ENCODE measurements at regions not wholly inside any gene's neighbourhood (a gene's known extent, or its start where the extent isn't known, plus 50 kb on each side); places are given as distances from the start of the nearest gene placed in this dataset.

GRCh38 chr2:217262911-217263310 is 403.0 kb upstream of the TNP1 start:
- no CpG with 5 or more reads among the region's 2 CpGs for WGBS, 2 donors (ENCODE audit: extremely low coverage in 2 of 2, insufficient read length in 2 of 2, insufficient replicate concordance in 1 of 2)
- no peak overlapping the region for H2BK120ac ChIP-seq (ENCODE audit: low read depth, low read length)
- H2BK15ac ChIP-seq (ENCODE audit: low read length), result no peak overlapping the region
- no peak overlapping the region for H4K91ac ChIP-seq (ENCODE audit: low read depth, low read length, poor library complexity)
- H2AK5ac ChIP-seq (ENCODE audit: low read depth, low read length), result no peak overlapping the region
- no peak overlapping the region for H3K4ac ChIP-seq (ENCODE audit: low read length)
- no peak for DNase-seq (ENCODE audit: low spot score)
- H3K36me3 ChIP-seq (replicated peaks in 1 of 2; ENCODE audit: control insufficient read depth in 2 of 2, insufficient read depth in 2 of 2, low read length in 2 of 2), result no peaks in the 10 kb centered on the region
- H3K4me3 ChIP-seq (ENCODE audit: low read length in 2 of 2), result no peak overlapping the region
- H3K79me1 ChIP-seq (ENCODE audit: low read depth, low read length), result no peaks in the 10 kb centered on the region
- no peak overlapping the region for H3K14ac ChIP-seq (ENCODE audit: low read length)
- H3K4me2 ChIP-seq (ENCODE audit: insufficient read depth, low read length, poor library complexity, severe bottlenecking), result no peak overlapping the region
- no peak overlapping the region for H3K18ac ChIP-seq (ENCODE audit: low read length)
- no peak overlapping the region for H3K9ac ChIP-seq (ENCODE audit: low read depth, low read length, poor library complexity)
- H2BK12ac ChIP-seq (ENCODE audit: low read length), result no peak overlapping the region
- H3K23ac ChIP-seq (ENCODE audit: low read depth, low read length, poor library complexity), result no peak overlapping the region
- H2BK5ac ChIP-seq (ENCODE audit: low read length), result no peak overlapping the region
- peaks cover 7 to 15% of the 10 kb centered on the region in 2 donors for H3K9me3 ChIP-seq (replicated peaks in 1 of 2; ENCODE audit: control insufficient read depth in 2 of 2, insufficient read depth in 1 of 2, low read depth in 1 of 2, low read length in 2 of 2)
- no peak overlapping the region for H4K8ac ChIP-seq (ENCODE audit: low read depth, low read length)
- no peak overlapping the region for H2AFZ ChIP-seq (ENCODE audit: low read length)
- no peaks in the 10 kb centered on the region for H3K27me3 ChIP-seq (ENCODE audit: control insufficient read depth in 3 of 3, insufficient read depth in 3 of 3, low read depth in 1 of 3, low read length in 3 of 3)
- H3K4me1 ChIP-seq (ENCODE audit: control insufficient read depth in 2 of 2, insufficient read depth in 1 of 2, low read depth in 1 of 2, low read length in 2 of 2), result peaks cover 0 to 3% of the 10 kb centered on the region in 2 donors
- H3K27ac ChIP-seq (replicated peaks; ENCODE audit: low read length), result no peak overlapping the region

- Histone ChIP-seq H3K4me2 (ENCODE audit: insufficient read depth, low read length, poor library complexity, severe bottlenecking) (no peak overlapping the region), H2AFZ (ENCODE audit: low read length) (no peak overlapping the region), H3K27me3 (ENCODE audit: control insufficient read depth in 3 of 3, insufficient read depth in 3 of 3, low read depth in 1 of 3, low read length in 3 of 3) (no peaks in the 10 kb centered on the region), H3K9ac (ENCODE audit: low read depth, low read length, poor library complexity) (no peak overlapping the region), H4K91ac (ENCODE audit: low read depth, low read length, poor library complexity) (no peak overlapping the region), H3K23ac (ENCODE audit: low read depth, low read length, poor library complexity) (no peak overlapping the region), H3K36me3 (replicated peaks in 1 of 2; ENCODE audit: control insufficient read depth in 2 of 2, insufficient read depth in 2 of 2, low read length in 2 of 2) (no peaks in the 10 kb centered on the region), H4K8ac (ENCODE audit: low read depth, low read length) (no peak overlapping the region), H3K4ac (ENCODE audit: low read length) (no peak overlapping the region), H2BK120ac (ENCODE audit: low read depth, low read length) (no peak overlapping the region), H3K14ac (ENCODE audit: low read length) (no peak overlapping the region), H3K9me3 (replicated peaks in 1 of 2; ENCODE audit: control insufficient read depth in 2 of 2, insufficient read depth in 1 of 2, low read depth in 1 of 2, low read length in 2 of 2) (peaks cover 2 to 6% of the 10 kb centered on the region in 2 donors), H3K79me1 (ENCODE audit: low read depth, low read length) (no peaks in the 10 kb centered on the region), H3K4me3 (ENCODE audit: low read length in 2 of 2) (no peak overlapping the region), H3K27ac (replicated peaks; ENCODE audit: low read length) (no peak overlapping the region), H2BK15ac (ENCODE audit: low read length) (no peak overlapping the region), H3K18ac (ENCODE audit: low read length) (no peak overlapping the region), H2BK12ac (ENCODE audit: low read length) (no peak overlapping the region), H2AK5ac (ENCODE audit: low read depth, low read length) (no peak overlapping the region), H2BK5ac (ENCODE audit: low read length) (no peak overlapping the region), H3K4me1 (ENCODE audit: control insufficient read depth in 2 of 2, insufficient read depth in 1 of 2, low read depth in 1 of 2, low read length in 2 of 2) (peaks cover 0 to 3% of the 10 kb centered on the region in 2 donors)
- no CpG with 5 or more reads among the region's 4 CpGs for WGBS, 2 donors (ENCODE audit: extremely low coverage in 2 of 2, insufficient read length in 2 of 2, insufficient replicate concordance in 1 of 2)
- DNase-seq (ENCODE audit: low spot score), result no peak
Measured at GRCh38 chr2:217261452-217261851, 401.6 kb upstream of the TNP1 start.

- Histone ChIP-seq H3K36me3 (replicated peaks in 1 of 2; ENCODE audit: control insufficient read depth in 2 of 2, insufficient read depth in 2 of 2, low read length in 2 of 2) (no peaks in the 10 kb centered on the region), H2BK120ac (ENCODE audit: low read depth, low read length) (no peak overlapping the region), H2AK5ac (ENCODE audit: low read depth, low read length) (no peak overlapping the region), H3K23ac (ENCODE audit: low read depth, low read length, poor library complexity) (no peak overlapping the region), H3K4me2 (ENCODE audit: insufficient read depth, low read length, poor library complexity, severe bottlenecking) (no peak overlapping the region), H3K4me3 (ENCODE audit: low read length in 2 of 2) (no peak overlapping the region), H4K91ac (ENCODE audit: low read depth, low read length, poor library complexity) (no peak overlapping the region), H3K4me1 (ENCODE audit: control insufficient read depth in 2 of 2, insufficient read depth in 1 of 2, low read depth in 1 of 2, low read length in 2 of 2) (peaks cover 3% of the 10 kb centered on the region in 2 donors), H2AFZ (ENCODE audit: low read length) (no peak overlapping the region), H3K9ac (ENCODE audit: low read depth, low read length, poor library complexity) (no peak overlapping the region), H2BK12ac (ENCODE audit: low read length) (no peak overlapping the region), H3K4ac (ENCODE audit: low read length) (no peak overlapping the region), H3K79me1 (ENCODE audit: low read depth, low read length) (no peaks in the 10 kb centered on the region), H2BK15ac (ENCODE audit: low read length) (no peak overlapping the region), H2BK5ac (ENCODE audit: low read length) (no peak overlapping the region), H3K14ac (ENCODE audit: low read length) (no peak overlapping the region), H3K18ac (ENCODE audit: low read length) (no peak overlapping the region), H3K27me3 (ENCODE audit: control insufficient read depth in 3 of 3, insufficient read depth in 3 of 3, low read depth in 1 of 3, low read length in 3 of 3) (no peaks in the 10 kb centered on the region), H3K9me3 (replicated peaks in 1 of 2; ENCODE audit: control insufficient read depth in 2 of 2, insufficient read depth in 1 of 2, low read depth in 1 of 2, low read length in 2 of 2) (peaks cover 0 to 4% of the 10 kb centered on the region in 2 donors), H3K27ac (replicated peaks; ENCODE audit: low read length) (no peak overlapping the region), H4K8ac (ENCODE audit: low read depth, low read length) (no peak overlapping the region)
- DNase-seq (ENCODE audit: low spot score), result no peak
- WGBS, 2 donors (ENCODE audit: extremely low coverage in 2 of 2, insufficient read length in 2 of 2, insufficient replicate concordance in 1 of 2), result no CpG with 5 or more reads among the region's 8 CpGs
Measured at GRCh38 chr2:217260441-217261115, 400.7 kb upstream of the TNP1 start.

GRCh38 chr2:217258170-217258569 is 398.3 kb upstream of the TNP1 start:
- Histone ChIP-seq H2BK12ac (ENCODE audit: low read length) (no peak overlapping the region), H2BK15ac (ENCODE audit: low read length) (no peak overlapping the region), H3K9ac (ENCODE audit: low read depth, low read length, poor library complexity) (no peak overlapping the region), H3K79me1 (ENCODE audit: low read depth, low read length) (no peaks in the 10 kb centered on the region), H3K4ac (ENCODE audit: low read length) (no peak overlapping the region), H3K18ac (ENCODE audit: low read length) (no peak overlapping the region), H3K23ac (ENCODE audit: low read depth, low read length, poor library complexity) (no peak overlapping the region), H4K91ac (ENCODE audit: low read depth, low read length, poor library complexity) (no peak overlapping the region), H3K4me1 (ENCODE audit: control insufficient read depth in 2 of 2, insufficient read depth in 1 of 2, low read depth in 1 of 2, low read length in 2 of 2) (peaks cover 3% of the 10 kb centered on the region in 2 donors), H3K27me3 (ENCODE audit: control insufficient read depth in 3 of 3, insufficient read depth in 3 of 3, low read depth in 1 of 3, low read length in 3 of 3) (no peaks in the 10 kb centered on the region), H2AK5ac (ENCODE audit: low read depth, low read length) (no peak overlapping the region), H3K4me3 (ENCODE audit: low read length in 2 of 2) (no peak overlapping the region), H3K27ac (replicated peaks; ENCODE audit: low read length) (no peak overlapping the region), H4K8ac (ENCODE audit: low read depth, low read length) (no peak overlapping the region), H2BK5ac (ENCODE audit: low read length) (no peak overlapping the region), H3K9me3 (replicated peaks in 1 of 2; ENCODE audit: control insufficient read depth in 2 of 2, insufficient read depth in 1 of 2, low read depth in 1 of 2, low read length in 2 of 2) (peaks cover 0 to 4% of the 10 kb centered on the region in 2 donors), H2AFZ (ENCODE audit: low read length) (no peak overlapping the region), H2BK120ac (ENCODE audit: low read depth, low read length) (no peak overlapping the region), H3K14ac (ENCODE audit: low read length) (no peak overlapping the region), H3K36me3 (replicated peaks in 1 of 2; ENCODE audit: control insufficient read depth in 2 of 2, insufficient read depth in 2 of 2, low read length in 2 of 2) (no peaks in the 10 kb centered on the region), H3K4me2 (ENCODE audit: insufficient read depth, low read length, poor library complexity, severe bottlenecking) (no peak overlapping the region)
- WGBS, 2 donors (ENCODE audit: extremely low coverage in 2 of 2, insufficient read length in 2 of 2, insufficient replicate concordance in 1 of 2), result no CpG with 5 or more reads among the region's 3 CpGs
- no peak for DNase-seq (ENCODE audit: low spot score)

Data from neuronal stem cell (in vitro differentiated cells).